ENCODE measurements at regions not wholly inside any gene's neighbourhood (a gene's known extent, or its start where the extent isn't known, plus 50 kb on each side); places are given as distances from the start of the nearest gene placed in this dataset.
"Not testable (repeated sequence)": the region's sequence is repeated elsewhere in the genome, so short reads cannot be mapped to it uniquely, and the experiment has no call there.

DNA sequence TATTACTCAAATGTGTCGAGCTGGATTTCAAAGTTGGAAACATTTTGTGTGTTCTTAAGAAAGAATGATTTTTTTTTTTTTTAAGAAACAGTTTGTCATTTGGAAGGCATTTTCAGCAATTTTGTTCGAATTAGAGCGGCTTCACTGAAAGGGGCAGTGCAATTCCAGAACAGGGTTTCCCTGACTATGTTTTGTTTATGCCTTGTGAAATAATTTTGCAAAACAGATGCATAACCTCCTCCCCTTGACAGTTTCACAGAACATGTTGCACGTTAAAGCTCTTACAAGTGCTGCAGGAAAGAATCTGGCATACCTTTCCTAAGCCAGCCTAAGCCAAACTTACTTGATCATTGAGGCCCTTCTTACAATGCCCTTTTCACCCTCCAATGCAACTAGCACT is 216.0 kb upstream of the SSTR4 start:
- no peak for DNase-seq (ENCODE audit: low spot score)

DNA sequence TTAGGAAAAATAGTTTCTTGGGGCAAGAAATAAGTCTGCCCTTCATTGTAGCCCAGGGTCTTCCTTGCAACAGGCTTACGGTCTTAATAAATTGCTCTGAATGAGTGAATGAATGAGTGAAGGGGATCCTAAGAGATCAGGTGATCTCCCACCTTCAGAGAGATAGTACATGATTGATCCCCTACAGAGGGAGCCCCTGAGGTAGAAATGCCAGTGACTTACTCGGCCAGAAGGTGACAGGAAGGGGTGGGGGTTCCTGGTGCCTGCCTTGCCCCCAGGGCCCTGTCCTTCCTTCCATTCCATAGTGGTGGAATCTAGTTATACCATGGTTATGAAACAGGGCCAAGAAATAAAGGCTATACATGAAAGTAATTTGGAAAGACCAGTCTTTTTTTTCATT is 215.3 kb upstream of the SSTR4 start:
- no peak for DNase-seq (ENCODE audit: low spot score)

DNA sequence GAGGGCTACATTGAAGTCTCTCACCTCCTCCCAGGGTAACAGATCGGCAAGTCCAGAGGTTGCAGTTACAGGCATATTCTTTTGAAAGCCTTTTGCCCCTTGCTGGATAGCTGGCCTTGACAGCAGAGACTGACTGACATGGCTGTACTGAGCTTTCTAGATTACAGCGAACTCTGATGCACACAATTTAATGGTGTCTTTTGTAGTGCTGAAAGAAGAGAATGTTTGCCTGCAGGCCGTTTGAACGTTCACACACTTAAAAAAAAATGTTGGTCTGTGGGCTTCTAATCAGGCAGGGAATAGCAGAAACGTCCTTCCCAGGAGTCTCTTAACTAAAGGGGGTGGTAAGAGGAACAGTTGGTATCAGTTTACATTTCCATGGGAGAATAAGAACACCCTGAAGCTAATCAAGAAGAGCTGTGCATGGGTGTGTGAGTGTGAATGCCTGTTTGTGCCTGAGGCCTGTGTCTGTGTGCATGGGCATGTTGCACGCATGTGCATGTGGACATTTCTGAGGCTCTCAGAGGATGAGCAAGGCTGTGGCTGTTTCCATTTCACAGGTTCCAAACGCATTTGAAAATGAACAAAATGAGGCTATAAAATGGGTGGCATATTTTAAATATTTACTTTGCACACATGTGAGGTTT is 213.9 kb upstream of the SSTR4 start:
- DNase-seq (ENCODE audit: low spot score) = no peak

DNA sequence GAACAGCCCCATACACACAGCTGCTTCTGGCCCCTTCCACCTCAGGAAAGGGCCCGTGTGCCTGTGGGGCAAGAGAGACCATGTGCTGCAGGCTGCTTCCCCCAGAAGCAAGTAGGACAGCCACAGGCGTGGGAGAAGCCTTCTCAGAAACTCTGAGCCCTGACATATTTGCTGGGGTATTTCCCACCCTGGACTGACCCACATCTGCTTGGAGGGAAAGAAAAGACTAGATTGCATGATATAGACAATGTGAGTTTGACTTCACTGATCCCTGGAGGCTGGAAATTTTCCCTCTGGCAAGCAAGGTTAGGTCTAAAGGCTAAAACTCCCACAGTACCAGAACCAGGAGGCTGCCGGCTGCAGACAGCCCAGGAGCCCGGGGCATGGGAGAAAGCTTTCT is 213.3 kb upstream of the SSTR4 start:
- DNase-seq (ENCODE audit: low spot score) = no peak

DNA sequence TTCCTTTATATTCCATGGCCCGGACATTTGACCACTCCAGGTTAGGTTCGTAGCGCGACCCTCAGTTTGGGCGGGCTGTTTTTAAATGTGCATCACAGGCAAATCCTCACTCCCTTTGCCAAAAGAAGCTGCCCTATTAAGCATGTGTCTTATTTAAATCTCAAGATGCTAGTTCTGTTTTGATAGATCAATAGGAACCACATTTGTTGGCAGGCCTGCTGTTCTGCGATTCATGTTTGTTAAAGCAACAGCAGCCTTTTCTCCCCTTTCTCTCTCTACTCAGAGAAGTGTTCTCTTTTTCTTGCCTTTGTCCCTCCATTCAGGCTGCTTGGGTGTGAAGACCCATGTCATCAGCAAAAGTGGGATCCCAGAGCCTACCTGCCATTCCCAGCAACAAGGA is 212.0 kb upstream of the SSTR4 start:
- DNase-seq (ENCODE audit: low spot score) = no peak

DNA sequence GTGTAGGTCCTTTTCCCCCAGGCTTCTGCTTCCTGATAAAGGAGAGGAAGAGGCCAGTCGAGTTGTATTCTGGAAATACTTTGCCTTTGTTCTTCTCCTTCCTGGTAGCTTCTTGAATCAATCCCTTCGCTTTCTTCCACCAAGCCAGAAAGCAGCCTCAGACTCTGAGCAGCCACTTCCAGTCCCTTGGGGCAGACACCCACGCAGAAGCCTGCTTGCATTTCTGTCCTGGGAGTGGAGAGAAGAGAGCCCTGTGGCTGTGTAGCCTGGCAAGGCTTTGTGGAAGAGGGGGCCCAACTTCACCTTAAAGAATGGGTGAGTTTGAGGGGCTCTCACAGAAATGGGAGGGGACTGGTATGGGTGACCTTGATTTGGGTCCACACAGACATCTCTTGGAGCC is 211.0 kb upstream of the SSTR4 start:
- no peak for DNase-seq (ENCODE audit: low spot score)

DNA sequence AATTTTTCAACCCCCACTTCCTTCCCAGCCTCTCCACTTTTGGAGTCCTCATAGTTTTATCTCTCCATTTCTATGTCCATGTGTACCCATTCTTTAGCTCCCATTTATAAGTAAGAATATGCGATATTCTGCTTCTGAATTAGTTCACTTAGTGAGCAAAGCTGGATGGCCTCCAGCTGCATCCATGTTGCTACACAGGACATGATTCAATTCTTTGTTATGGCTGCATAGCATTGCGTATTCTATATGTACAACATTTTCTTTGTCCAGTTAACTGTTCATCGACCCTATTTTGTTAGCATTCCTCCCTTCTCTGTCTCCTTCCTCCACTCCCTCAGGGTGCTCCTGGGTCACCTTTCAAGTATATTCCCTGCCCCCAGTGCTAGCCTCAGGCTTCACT is 210.0 kb upstream of the SSTR4 start:
- no peak for DNase-seq (ENCODE audit: low spot score)

DNA sequence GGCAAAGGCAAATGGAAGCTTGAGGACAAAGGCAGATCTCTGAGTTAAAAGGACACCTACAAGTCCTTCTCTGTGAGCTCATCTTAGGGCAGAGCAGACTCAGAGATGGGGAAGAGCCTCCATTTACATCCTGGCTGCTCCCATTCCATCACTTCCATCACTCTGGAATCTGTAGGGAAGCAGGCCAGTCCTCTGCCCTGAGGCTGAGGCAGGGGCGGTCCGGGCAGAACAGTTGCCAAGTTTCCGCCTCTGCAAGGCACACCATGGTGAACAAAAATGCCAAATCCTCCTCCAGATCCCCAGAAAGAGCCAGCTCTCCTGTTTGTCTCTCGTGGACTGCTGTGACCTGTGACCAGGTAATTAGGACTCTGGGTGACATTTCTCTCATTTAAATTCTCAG is 209.6 kb upstream of the SSTR4 start:
- DNase-seq (ENCODE audit: low spot score) = no peak

DNA sequence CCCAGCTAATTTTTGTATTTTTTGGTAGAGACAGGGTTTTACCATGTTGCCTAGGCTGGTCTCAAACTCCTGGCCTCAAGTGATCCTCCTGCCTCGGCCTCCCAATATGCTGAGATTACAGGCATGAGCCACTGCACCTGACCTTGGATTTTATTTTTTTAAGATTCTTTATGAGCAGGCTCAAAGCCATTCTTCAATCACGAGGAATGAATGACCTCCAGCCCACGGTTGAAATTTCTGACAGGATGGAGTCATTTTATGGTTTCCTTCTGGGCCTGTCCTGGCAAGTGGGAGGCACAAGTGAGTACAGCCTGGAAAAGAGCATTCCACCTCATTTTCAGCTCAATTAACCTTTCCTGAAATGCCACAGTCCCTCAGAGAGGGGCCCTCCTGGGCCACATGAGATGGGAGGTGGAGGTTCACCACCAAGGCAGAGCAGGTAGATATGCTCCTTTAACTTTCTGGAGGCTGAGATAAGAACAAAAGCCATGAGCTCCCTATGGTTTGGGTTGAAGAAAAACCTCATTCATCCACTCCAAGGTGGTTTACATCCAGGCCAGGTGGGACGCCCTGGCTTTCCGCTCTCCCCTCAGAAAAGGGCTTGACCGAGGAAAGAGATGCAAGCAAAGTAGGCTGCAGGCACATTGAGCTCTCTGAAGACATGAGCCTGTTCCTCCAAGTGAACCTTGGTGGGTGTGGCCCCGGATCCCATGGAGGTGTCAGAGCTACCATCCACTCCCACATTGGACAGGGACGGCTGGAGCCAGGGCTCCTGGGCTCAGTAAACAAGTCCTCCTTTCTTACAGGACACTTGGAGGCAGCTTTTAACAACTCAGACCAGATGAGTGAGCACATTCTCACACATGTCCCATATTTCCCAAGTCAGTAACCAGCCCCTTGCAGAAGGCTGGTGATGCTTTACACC is 208.5 kb upstream of the SSTR4 start:
- no peak for DNase-seq (ENCODE audit: low spot score)

DNA sequence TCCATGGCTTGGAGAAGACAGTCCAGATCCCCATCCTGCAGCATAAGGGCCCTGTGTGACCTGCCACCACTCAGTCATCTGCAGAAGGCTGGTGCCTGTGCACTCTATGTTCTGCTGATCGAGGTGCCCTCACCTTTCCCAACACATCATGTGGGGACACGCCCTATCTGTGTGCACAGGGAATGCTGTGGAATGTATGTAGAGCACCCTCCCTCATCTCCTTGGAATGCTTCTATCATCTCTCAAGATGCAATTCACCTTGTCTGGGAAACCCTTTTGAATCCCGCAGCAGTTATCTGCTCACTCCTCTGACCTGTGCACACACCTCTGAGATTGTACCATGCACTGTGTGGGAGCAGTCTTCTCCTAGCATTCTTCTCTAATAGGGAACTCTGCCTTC is 207.2 kb upstream of the SSTR4 start:
- no peak for DNase-seq (ENCODE audit: low spot score)

DNA sequence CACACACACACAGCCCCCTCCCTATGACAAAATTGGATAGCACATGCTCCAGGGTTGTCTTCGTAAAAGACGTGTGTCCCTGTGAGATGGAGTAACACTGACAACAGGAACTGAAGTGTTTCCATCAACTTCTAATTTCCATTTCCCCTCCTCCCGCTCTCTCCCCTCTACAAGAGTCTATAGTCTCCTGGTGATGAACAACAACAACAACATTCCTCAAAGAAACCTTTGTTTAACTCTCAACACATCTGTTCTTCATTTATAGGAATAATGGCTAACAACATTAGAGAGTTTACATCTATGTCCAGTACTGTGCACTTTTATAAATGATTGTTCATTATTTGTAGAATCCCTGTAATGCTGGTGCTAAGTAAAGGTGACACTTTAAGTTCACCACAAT is 205.8 kb upstream of the SSTR4 start:
- DNase-seq (ENCODE audit: low spot score) = no peak

DNA sequence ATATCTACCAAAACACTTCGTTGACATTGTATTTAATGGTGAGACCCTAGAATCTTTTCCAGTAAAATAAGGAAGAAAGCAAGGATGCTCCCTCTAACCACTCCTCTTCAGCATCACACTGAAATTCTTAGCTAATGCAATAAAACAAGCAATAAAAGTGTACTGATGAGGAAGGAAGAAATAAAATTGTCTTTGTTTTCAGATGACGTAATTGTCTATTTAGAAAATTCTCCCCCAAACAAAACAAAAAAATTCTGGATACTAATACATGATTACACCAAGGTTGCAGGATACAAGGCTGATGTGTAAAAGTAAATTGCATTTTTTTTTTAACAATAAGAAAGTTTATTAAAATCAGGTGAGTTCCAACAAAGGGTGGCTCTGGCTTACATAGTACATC is 205.0 kb upstream of the SSTR4 start:
- DNase-seq (ENCODE audit: low spot score) = no peak

DNA sequence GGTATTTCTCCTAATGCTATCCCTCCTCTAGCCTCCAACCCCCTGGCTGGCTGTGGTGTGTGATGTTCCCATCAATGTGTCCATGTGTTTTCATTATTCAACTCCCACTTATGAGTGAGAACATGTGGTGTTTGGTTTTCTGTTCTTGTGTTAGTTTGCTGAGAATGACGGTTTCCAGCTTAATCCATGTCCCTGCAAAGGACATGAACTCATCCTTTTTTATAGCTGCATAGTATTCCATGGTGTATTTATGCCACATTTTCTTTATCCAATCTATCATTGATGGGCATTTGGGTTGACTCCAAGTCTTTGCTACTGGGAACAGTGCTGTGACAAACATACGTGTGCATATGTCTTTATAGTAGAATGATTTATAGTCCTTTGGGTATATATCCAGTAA is 204.4 kb upstream of the SSTR4 start:
- DNase-seq (ENCODE audit: low spot score) = not testable (repeated sequence)

DNA sequence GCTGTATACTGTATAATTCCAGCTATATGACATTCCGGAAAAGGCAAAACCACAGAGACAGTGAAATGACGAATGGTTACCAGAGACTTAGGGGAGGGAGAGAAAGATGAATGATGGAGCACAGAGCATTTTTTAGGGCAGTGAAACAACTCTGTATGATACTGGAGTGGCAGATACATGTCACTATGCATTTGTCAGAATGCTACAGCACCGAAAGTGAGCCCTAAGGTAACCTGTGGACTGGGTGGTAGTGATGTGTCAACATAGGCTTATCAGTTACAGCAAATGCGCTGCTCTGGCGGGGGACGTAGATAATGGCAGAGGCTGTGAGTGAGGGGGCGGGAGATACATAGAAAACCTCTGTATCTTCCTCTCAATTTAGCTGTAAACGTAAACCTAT is 201.3 kb upstream of the SSTR4 start:
- DNase-seq (ENCODE audit: low spot score) = no peak

DNA sequence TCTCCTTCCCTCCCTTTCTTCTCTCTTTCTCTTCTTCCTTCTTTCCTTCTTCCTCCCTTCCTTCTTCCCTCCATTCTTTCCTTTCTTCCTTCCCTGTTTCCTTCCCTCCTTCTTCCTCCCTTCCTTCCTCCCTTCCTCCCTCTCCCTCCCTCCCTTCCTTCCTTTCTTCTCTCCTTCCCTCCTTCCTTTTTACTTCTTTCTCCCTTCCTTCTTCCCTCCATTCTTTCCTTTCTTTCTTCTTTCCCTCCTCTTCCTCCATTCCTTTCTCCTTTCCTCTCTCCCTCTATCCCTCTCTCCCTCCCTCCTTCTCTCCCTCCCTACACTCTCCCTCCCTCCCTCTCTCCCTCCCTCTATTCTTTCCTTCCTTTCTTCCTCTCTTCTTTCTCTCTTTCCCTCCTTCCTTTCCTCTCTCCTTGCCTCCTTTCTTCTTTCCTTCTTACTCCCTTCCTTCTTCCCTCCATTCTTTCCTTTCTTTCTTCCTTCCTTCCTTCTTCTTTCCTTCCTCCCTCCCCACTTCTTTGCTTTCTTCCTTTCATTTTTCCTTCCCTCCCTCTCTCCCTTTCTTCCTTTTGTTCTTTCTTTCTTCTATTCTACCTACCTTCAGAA is 200.4 kb upstream of the SSTR4 start:
- no peak for DNase-seq (ENCODE audit: low spot score)

DNA sequence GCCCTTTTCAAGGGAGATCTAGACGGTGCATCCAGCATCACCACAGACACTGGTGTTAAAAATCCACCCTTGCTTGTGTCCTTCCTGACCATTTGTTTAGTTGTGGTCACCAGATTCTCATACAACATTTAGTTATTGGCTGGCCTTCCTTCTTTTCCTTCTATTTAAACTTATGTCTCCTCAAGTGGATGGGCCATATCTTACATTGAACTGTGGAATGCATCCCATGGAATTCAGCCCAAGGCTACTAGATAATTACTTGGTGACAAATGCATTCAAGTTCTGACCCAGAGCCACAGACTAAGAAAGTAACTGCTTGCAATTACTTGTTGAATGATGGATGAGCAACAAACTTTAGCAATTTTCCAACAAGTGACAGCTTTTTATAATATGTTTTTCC is 198.9 kb upstream of the SSTR4 start:
- no peak for DNase-seq (ENCODE audit: low spot score)

DNA sequence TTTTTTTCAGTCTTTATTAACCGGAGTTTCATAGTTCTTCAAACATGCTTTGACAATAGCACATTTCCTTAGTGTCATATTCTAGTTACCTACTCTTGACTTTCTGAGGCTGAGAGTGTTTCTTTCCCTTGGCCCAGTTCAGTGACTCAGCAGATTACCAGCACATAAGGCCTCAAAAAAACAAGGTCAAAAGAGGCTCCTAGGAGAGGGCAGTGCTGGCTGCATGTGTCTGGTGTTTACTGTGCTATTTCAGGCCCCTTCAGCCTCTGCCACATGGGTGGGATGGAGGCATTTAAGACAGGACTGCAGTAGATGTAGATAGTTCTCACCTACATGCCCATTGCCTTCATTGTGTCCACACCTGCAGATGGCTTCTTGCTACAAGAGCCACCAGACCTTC is 198.2 kb upstream of the SSTR4 start:
- DNase-seq (ENCODE audit: low spot score) = no peak

DNA sequence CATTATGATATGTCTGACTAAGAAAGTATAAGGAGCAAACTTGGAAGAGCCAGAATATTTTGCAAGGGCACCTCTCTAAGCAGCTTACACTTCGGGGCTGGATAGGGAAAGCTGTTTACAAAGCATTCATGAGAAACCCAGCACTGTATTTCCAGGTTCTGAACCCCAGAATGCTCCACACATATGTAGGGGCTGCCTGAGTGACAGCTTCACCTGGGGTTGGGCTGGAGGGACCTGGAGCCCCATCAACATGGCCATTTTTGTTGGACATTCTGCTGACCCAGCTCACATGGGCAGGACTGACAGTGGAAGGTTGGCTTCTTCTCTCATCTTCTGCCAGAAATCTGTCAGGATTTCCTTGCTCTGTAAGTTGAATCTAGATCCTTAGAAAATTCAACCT is 197.1 kb upstream of the SSTR4 start:
- DNase-seq (ENCODE audit: low spot score) = no peak

DNA sequence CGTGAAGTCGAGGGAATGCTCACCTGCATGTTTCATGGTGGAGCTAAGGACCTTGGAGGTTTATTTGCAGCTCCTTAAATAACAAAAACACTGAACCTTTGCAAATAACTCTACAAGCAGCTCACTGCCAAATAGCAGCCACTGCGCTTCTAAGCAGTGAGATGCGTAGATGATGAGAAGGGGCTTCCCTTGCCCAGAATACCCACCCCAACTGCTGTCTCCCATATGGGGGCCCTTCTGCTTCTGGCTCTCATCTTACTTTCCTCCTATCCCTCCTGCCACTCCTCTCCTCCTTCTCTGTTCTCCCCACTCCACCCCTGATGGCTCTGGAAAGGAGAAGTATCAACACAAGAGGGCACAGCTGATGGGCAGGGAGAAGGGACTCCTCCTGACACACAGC is 193.3 kb upstream of the SSTR4 start:
- no peak for DNase-seq (ENCODE audit: low spot score)

DNA sequence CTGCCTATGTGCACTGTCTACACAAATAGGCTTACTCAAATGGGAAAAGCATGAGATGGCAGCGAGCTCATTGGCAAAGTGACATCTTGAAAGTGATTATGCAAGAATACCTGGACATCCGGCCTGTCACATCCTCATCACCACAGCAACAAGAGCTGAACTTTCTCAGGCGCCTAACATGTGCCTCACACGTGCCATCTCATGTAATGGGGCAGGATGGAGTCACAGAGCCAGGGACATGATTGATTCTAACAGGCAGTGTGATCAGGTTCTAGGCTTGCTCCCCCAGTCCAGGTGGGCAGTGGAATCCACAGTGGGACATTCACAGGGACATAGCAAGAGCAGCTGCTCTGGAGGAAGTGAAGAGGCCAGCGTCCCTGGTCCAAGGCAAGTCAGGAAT is 192.3 kb upstream of the SSTR4 start:
- DNase-seq (ENCODE audit: low spot score) = no peak

DNA sequence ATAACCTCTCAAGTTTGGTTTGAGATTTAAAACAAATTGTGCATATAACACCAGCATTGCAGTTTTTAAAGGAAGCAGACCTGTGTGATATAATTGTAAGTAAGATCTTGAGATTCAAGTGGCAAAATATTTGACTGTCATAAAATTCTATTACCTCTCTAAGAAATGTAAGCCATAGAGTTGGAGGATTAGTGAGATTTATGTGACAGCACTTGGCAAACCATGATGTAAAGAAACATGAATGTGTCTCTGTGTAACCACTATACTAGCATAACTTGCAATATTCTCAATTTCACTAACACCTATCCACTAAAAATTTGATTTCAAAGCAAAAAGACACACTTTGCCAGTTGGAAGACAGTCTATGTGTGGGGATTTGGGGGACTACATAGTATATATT is 190.2 kb upstream of the SSTR4 start:
- DNase-seq (ENCODE audit: low spot score) = no peak

DNA sequence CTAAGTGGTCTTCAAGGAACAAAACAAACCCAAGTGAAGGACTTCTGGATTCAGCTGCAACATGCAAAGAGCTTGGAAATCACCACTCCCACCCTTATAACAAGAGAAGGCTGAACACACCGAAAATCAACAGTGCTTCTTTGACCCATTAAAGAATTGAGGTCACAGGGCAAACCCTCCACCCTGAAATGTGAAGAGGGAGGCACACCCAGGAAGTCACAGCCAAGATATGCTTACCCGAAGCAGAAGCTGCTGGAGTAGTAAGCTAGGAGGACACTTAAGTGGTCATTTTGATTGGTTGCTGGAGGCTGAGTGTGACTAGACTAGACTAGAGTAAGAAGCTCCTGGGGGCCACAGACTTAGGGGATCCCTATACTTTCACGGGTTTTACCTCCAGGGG is 188.2 kb upstream of the SSTR4 start:
- no peak for DNase-seq (ENCODE audit: low spot score)

DNA sequence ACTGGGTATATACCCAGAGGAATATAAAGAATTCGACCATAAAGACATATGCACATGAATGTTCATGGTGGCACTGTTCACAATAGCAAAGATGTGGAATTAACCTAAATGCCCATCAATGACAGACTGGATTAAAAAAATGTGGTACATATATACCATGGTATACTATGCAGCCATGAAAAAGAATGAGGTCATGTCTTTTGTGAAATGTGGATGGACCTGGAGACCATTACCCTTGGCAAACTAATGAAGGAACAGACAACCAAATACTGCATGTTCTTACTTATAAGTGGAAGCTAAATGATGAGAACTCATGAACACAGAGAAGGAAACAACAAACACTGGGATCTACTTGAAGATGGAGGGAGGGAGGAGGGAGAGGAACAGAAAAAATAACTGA is 186.7 kb upstream of the SSTR4 start:
- DNase-seq (ENCODE audit: low spot score) = no peak

Data from COLO829 (cell line).